H1 (cell line): ENCODE measurements at regions not wholly inside any gene's neighbourhood (a gene's known extent, or its start where the extent isn't known, plus 50 kb on each side); places are given as distances from the start of the nearest gene placed in this dataset.

Experiments
- CTCF ChIA-PET: fragments of 300-600 bp; sonication (Branson Sonifier 250); formaldehyde crosslinking; loops from one replicate; lab custom pipeline; 2021; ENCODE audit not compliant: partially characterized antibody; lab: Charles Lee
- POLR2A ChIA-PET: fragments of 300-600 bp; sonication (Branson Sonifier 250); formaldehyde crosslinking; loops from one replicate; lab custom pipeline; 2021; ENCODE audit warnings: inconsistent platforms; ENCODE audit not compliant: partially characterized antibody; lab: Charles Lee
- DNase-seq, 2 experiments: peaks; one replicate each; pipeline versions ENCODE4 v3.0.0 to v3.0.0-alpha.2; 2010 to 2022; ENCODE audit warnings: low spot score in 2 of 2, low read depth in 1 of 2, mixed read lengths in 1 of 2
- FAIRE-seq: peaks from 2 replicates; lab custom pipeline; 2011; peaks lifted over from hg19 to GRCh38; lab: Jason Lieb, UNC
- H2AFZ ChIP-seq: 2 replicates; pipeline ENCODE4 v1.8.1; 2012; ENCODE audit warnings: low read length, inconsistent platforms
- H2AK5ac ChIP-seq: 2 replicates; pipeline ENCODE4 v1.6.1; 2013; ENCODE audit warnings: low read depth, low read length
- H2BK120ac ChIP-seq: replicated peaks from 2 replicates; pipeline ENCODE3; 2013; ENCODE audit warnings: low read depth, low read length, inconsistent platforms
- H2BK12ac ChIP-seq: 2 replicates; pipeline ENCODE4 v1.6.1; 2013; ENCODE audit warnings: low read depth, low read length
- H2BK15ac ChIP-seq: 2 replicates; pipeline ENCODE4 v1.6.1; 2013; ENCODE audit warnings: low read length
- H2BK20ac ChIP-seq: 2 replicates; pipeline ENCODE4 v1.6.1; 2013; ENCODE audit warnings: low read length
- H2BK5ac ChIP-seq: 2 replicates; pipeline ENCODE4 v1.6.1; 2013; ENCODE audit warnings: low read depth, low read length
- H3K14ac ChIP-seq: 2 replicates; pipeline ENCODE4 v1.6.1; 2013; ENCODE audit warnings: inconsistent platforms; ENCODE audit not compliant: insufficient read length
- H3K18ac ChIP-seq: 2 replicates; pipeline ENCODE4 v1.6.1; 2013; ENCODE audit warnings: low read length; ENCODE audit errors: extremely low read depth
- H3K23ac ChIP-seq: 2 replicates; pipeline ENCODE4 v1.6.1; 2013; ENCODE audit warnings: inconsistent platforms; ENCODE audit not compliant: insufficient read length
- H3K23me2 ChIP-seq: 2 replicates; pipeline ENCODE4 v1.6.1; 2013; ENCODE audit warnings: low read depth, low read length
- H3K27ac ChIP-seq: 2 replicates; pipeline ENCODE4 v1.6.1; 2011; ENCODE audit warnings: low read depth, low read length, inconsistent platforms
- H3K27me3 ChIP-seq, 4 experiments: replicated peaks in 1 of 4; 1 replicate in 1 of 4; 2 replicates in 3 of 4; pipeline versions ENCODE4 v1.6.1 to v1.8.1; 2011 to 2013; ENCODE audit warnings: low read length in 3 of 4, mild to moderate bottlenecking in 3 of 4, inconsistent platforms in 2 of 4, mixed read lengths in 2 of 4, moderate library complexity in 1 of 4; ENCODE audit not compliant: control insufficient read depth in 3 of 4, insufficient read depth in 3 of 4; ENCODE audit errors: extremely low read depth in 1 of 4
- H3K36me3 ChIP-seq, 4 experiments: 2 replicates each; pipeline versions ENCODE4 v1.6.1 to v1.8.1; 2011 to 2013; ENCODE audit warnings: mild to moderate bottlenecking in 4 of 4, low read length in 3 of 4, moderate library complexity in 2 of 4, control low read depth in 1 of 4, inconsistent platforms in 1 of 4; ENCODE audit not compliant: insufficient read depth in 4 of 4, control insufficient read depth in 2 of 4
- H3K4ac ChIP-seq: replicated peaks from 2 replicates; pipeline ENCODE3; 2013; ENCODE audit warnings: low read length, low read depth, mixed read lengths, inconsistent platforms; ENCODE audit not compliant: insufficient read length
- H3K4me1 ChIP-seq, 4 experiments: replicated peaks in 1 of 4; 1 replicate in 1 of 4; 2 replicates in 3 of 4; pipeline versions ENCODE4 v1.6.1 to v1.8.1; 2011 to 2013; ENCODE audit warnings: low read length in 3 of 4, inconsistent platforms in 2 of 4, mixed read lengths in 1 of 4; ENCODE audit not compliant: insufficient read depth in 4 of 4, control insufficient read depth in 3 of 4
- H3K4me2 ChIP-seq, 2 experiments: 2 replicates each; pipeline versions ENCODE4 v1.6.1 to v1.8.1; 2011 to 2013; ENCODE audit warnings: low read depth in 2 of 2, low read length in 2 of 2, control low read depth in 1 of 2, inconsistent platforms in 1 of 2, mild to moderate bottlenecking in 1 of 2; ENCODE audit not compliant: insufficient read depth in 1 of 2
- H3K4me3 ChIP-seq, 4 experiments: fragments of 200-600, 300-600 bp in 1 of 4; sonication (generic), shearing (Covaris generic), sonication (Bioruptor Twin) in 1 of 4; 2 replicates each; pipeline versions ENCODE4 v1.5.1 to v1.8.1; 2011 to 2016; ENCODE audit warnings: low read length in 4 of 4, low read depth in 3 of 4, control low read depth in 2 of 4, inconsistent platforms in 2 of 4, mild to moderate bottlenecking in 2 of 4, mixed read lengths in 1 of 4, moderate library complexity in 1 of 4; ENCODE audit not compliant: insufficient read depth in 2 of 4; ENCODE audit errors: extremely low read depth in 1 of 4
- H3K56ac ChIP-seq: replicated peaks from 2 replicates; pipeline ENCODE3; 2013; ENCODE audit warnings: low read depth, mild to moderate bottlenecking, mixed read lengths, low read length, inconsistent platforms; ENCODE audit not compliant: insufficient read length
- H3K79me1 ChIP-seq: 2 replicates; pipeline ENCODE4 v1.6.1; 2013; ENCODE audit warnings: low read depth, low read length, control low read depth
- H3K79me2 ChIP-seq, 2 experiments: 2 replicates each; pipeline versions ENCODE4 v1.6.1 to v1.8.1; 2012 to 2013; ENCODE audit warnings: low read length in 2 of 2, mild to moderate bottlenecking in 2 of 2, inconsistent platforms in 1 of 2; ENCODE audit not compliant: insufficient read depth in 2 of 2, control insufficient read depth in 1 of 2
- H3K9ac ChIP-seq, 4 experiments: replicated peaks in 1 of 4; 1 replicate in 1 of 4; 2 replicates in 3 of 4; pipeline versions ENCODE4 v1.6.1 to v1.8.1; 2011 to 2013; ENCODE audit warnings: low read depth in 3 of 4, low read length in 3 of 4, control low read depth in 2 of 4, mild to moderate bottlenecking in 2 of 4, moderate library complexity in 2 of 4, inconsistent platforms in 1 of 4; ENCODE audit errors: extremely low read depth in 1 of 4
- H3K9me3 ChIP-seq, 2 experiments: 2 replicates each; pipeline versions ENCODE4 v1.6.1 to v1.8.1; 2012 to 2013; ENCODE audit warnings: mild to moderate bottlenecking in 2 of 2, moderate library complexity in 2 of 2, control low read depth in 1 of 2, inconsistent platforms in 1 of 2, low read depth in 1 of 2, low read length in 1 of 2, mixed read lengths in 1 of 2; ENCODE audit not compliant: insufficient read depth in 2 of 2
- H4K20me1 ChIP-seq, 2 experiments: replicated peaks in 1 of 2; 2 replicates each; pipeline versions ENCODE3 to v1.8.1; 2011 to 2013; ENCODE audit warnings: inconsistent platforms in 2 of 2, low read length in 2 of 2, mild to moderate bottlenecking in 1 of 2; ENCODE audit not compliant: insufficient read depth in 2 of 2, control insufficient read depth in 1 of 2
- H4K5ac ChIP-seq: 2 replicates; pipeline ENCODE4 v1.6.1; 2013; ENCODE audit warnings: low read length, low read depth, mixed read lengths, inconsistent platforms; ENCODE audit not compliant: insufficient read length
- H4K8ac ChIP-seq: 2 replicates; pipeline ENCODE4 v1.8.0; 2013; ENCODE audit warnings: mild to moderate bottlenecking, moderate library complexity, low read length, inconsistent platforms; ENCODE audit not compliant: insufficient read depth; ENCODE audit errors: extremely low read depth
- H4K91ac ChIP-seq: replicated peaks from 2 replicates; pipeline ENCODE3; 2013; ENCODE audit warnings: low read length, mixed read lengths, inconsistent platforms; ENCODE audit not compliant: insufficient read length
- BACH1 ChIP-seq: IDR thresholded peaks from 2 replicates; pipeline ENCODE4 v1.6.1; 2012; ENCODE audit warnings: low read length, improper control_type of control experiment
- CEBPB ChIP-seq: IDR thresholded peaks from 2 replicates; pipeline ENCODE4 v1.6.1; 2012; ENCODE audit warnings: low read depth, low read length
- JUND ChIP-seq: IDR thresholded peaks from 2 replicates; pipeline ENCODE4 v1.6.1; 2011; ENCODE audit warnings: mild to moderate bottlenecking, improper control_type of control experiment, low read length
- KDM5A ChIP-seq: fragments of 200-600 bp; IDR thresholded peaks from 2 replicates; pipeline ENCODE4 v1.7.1; 2012; ENCODE audit warnings: mild to moderate bottlenecking, low read length, inconsistent platforms, mixed read lengths
- MAFK ChIP-seq: IDR thresholded peaks from 2 replicates; pipeline ENCODE4 v1.6.1; 2012; ENCODE audit warnings: low read depth, mild to moderate bottlenecking, improper control_type of control experiment, low read length
- NRF1 ChIP-seq: IDR thresholded peaks from 2 replicates; pipeline ENCODE4 v1.6.1; 2011; ENCODE audit warnings: mild to moderate bottlenecking, low read depth, low read length, improper control_type of control experiment
- POLR2A ChIP-seq, 2 experiments: IDR thresholded peaks; 1 replicate in 1 of 2; 2 replicates in 1 of 2; pipeline ENCODE4 v1.6.1; 2011; ENCODE audit warnings: low read depth in 2 of 2, low read length in 2 of 2, mild to moderate bottlenecking in 2 of 2; ENCODE audit errors: control extremely low read depth in 1 of 2
- POU5F1 ChIP-seq: IDR thresholded peaks from 2 replicates; pipeline ENCODE4 v1.6.1; 2011; ENCODE audit warnings: low read depth, mild to moderate bottlenecking, low read length, moderate library complexity
- TCF12 ChIP-seq: IDR thresholded peaks from 2 replicates; pipeline ENCODE4 v1.6.1; 2011; ENCODE audit warnings: low read depth, mild to moderate bottlenecking, low read length
- TEAD4 ChIP-seq: IDR thresholded peaks from 2 replicates; pipeline ENCODE4 v1.6.1; 2012; ENCODE audit warnings: low read depth, low read length, inconsistent platforms, mixed read lengths
- WGBS, 2 experiments: shearing (Covaris generic) in 1 of 2; methylation state at CpG; one replicate each; pipeline versions ENCODE4 v1.1.6 to v1.1.7; 2013 to 2015; ENCODE audit warnings: low lambda C conversion rate in 2 of 2, mixed read lengths in 2 of 2, inconsistent platforms in 1 of 2, low coverage in 1 of 2, missing lambda C conversion rate in 1 of 2; ENCODE audit not compliant: insufficient replicate concordance in 2 of 2, insufficient coverage in 1 of 2, insufficient read length in 1 of 2; ENCODE audit errors: extremely low coverage in 1 of 2, missing lambda C conversion rate in 1 of 2; 5-methylcytosine and 5-hydroxymethylcytosine counted together
- TF ChIP-seq, protein P1 (sequence below): IDR thresholded peaks from 2 replicates; pipeline ENCODE4 v1.6.1; 2012; ENCODE audit warnings: low read length, inconsistent platforms
- TF ChIP-seq, protein P2 (sequence below): IDR thresholded peaks from 2 replicates; pipeline ENCODE4 v1.6.1; 2012; ENCODE audit warnings: inconsistent platforms

DNA sequence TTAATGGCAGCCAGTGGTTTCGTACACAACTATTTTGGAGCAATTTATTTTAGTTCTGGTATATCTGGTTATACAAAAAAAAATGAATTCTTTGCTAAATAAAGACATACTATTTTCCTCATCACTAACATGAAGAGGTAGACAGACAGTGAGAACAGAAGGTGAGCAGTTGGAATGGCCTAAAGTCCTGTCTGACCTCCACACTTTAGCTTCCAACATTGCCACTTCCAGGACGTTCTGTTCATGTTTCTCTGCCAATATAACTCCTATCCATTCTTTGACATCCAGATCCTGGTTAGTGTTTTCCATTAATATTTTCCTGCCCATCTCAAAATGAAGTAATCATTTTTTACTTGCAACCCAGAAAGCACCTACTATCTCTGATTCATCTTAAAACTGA is 112.9 kb upstream of the FRY start:
- Histone ChIP-seq H2AK5ac (no peak overlapping the region), H4K91ac (no peak overlapping the region), H2BK5ac (no peak overlapping the region), H4K20me1 (no peaks in the 10 kb centered on the region), H3K4me3 (no peak overlapping the region), H3K4me1 (peaks cover 0 to 7% (median 5%) of the 10 kb centered on the region in 4 experiments; a peak in 3 of 7 replicates), H4K8ac (no peak overlapping the region), H3K4me2 (no peak overlapping the region), H3K79me2 (no peaks in the 10 kb centered on the region), H3K4ac (no peak overlapping the region), H4K5ac (no peak overlapping the region), H2BK15ac (no peak overlapping the region), H3K36me3 (no peaks in the 10 kb centered on the region), H3K79me1 (no peaks in the 10 kb centered on the region), H3K23me2 (no peaks in the 10 kb centered on the region), H2BK20ac (no peak overlapping the region), H2AFZ (no peak overlapping the region), H3K56ac (no peak overlapping the region), H3K27ac (no peak overlapping the region), H3K14ac (no peak overlapping the region), H2BK120ac (no peak overlapping the region), H2BK12ac (no peak overlapping the region), H3K9ac (no peak overlapping the region), H3K9me3 (no peaks in the 10 kb centered on the region), H3K27me3 (no peaks in the 10 kb centered on the region), H3K23ac (no peak overlapping the region), H3K18ac (no peak overlapping the region)
- no peak for FAIRE-seq
- no peak for DNase-seq
- POLR2A ChIA-PET: no interaction called here
- WGBS, 2 experiments: 85% methylated on average over 2 of the region's 2 CpGs; no CpG with 5 or more reads in 1 of the 2 experiments
- CTCF ChIA-PET: interaction anchor here (1.3 to 2.7 kb wide), 2 partner anchors 8 to 10 kb away, joined by 3 to 16 read pairs; no protein-coding TSS in a partner anchor
- TF ChIP-seq POLR2A (IDR thresholded peaks at IDR 0.05; ENCODE audit: control extremely low read depth in 1 of 2, low read depth in 2 of 2, low read length in 2 of 2) (no peak), CEBPB (no peak), KDM5A (no peak), POU5F1 (no peak), MAFK (no peak), TEAD4 (no peak), NRF1 (no peak), JUND (no peak), BACH1 (no peak), TCF12 (no peak)
- TF ChIP-seq, protein P1, sequence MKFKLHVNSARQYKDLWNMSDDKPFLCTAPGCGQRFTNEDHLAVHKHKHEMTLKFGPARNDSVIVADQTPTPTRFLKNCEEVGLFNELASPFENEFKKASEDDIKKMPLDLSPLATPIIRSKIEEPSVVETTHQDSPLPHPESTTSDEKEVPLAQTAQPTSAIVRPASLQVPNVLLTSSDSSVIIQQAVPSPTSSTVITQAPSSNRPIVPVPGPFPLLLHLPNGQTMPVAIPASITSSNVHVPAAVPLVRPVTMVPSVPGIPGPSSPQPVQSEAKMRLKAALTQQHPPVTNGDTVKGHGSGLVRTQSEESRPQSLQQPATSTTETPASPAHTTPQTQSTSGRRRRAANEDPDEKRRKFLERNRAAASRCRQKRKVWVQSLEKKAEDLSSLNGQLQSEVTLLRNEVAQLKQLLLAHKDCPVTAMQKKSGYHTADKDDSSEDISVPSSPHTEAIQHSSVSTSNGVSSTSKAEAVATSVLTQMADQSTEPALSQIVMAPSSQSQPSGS: no peak
- TF ChIP-seq, protein P2, sequence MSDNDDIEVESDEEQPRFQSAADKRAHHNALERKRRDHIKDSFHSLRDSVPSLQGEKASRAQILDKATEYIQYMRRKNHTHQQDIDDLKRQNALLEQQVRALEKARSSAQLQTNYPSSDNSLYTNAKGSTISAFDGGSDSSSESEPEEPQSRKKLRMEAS: no peak
